RWPE1 (cell line): ENCODE measurements at regions not wholly inside any gene's neighbourhood (a gene's known extent, or its start where the extent isn't known, plus 50 kb on each side); places are given as distances from the start of the nearest gene placed in this dataset.

Experiments used
- CTCF ChIA-PET: fragments of 350-600 bp; sonication (Branson Sonifier 250); formaldehyde crosslinking; extraction: SDS; loops from one replicate; lab custom pipeline; 2021; lab: Yijun Ruan, JAX
- POLR2A ChIA-PET: fragments of 400-600 bp; formaldehyde crosslinking; extraction: SDS; loops from one replicate; lab custom pipeline; 2020; ENCODE audit warnings: antibody characterized with exemption; ENCODE audit not compliant: low non-redundant PET; lab: Yijun Ruan, JAX
- DNase-seq: peaks from one replicate; pipeline ENCODE4 v3.0.0; 2012; ENCODE audit warnings: low spot score
- H3K27ac ChIP-seq: fragments of 450-650 bp; 2 replicates; pipeline ENCODE4 v1.5.1; 2017
- CTCF ChIP-seq: fragments of 450-650 bp; conservative IDR thresholded peaks from 2 replicates; pipeline ENCODE4 v1.5.1; 2017; ENCODE audit warnings: low read depth, mild to moderate bottlenecking

GRCh38 chr2:59702026-59702425 lies 851.4 kb downstream of the BCL11A start:
- ChIA-PET POLR2A (no interaction called here), CTCF (no interaction called here)
- no peak for TF ChIP-seq CTCF
- DNase-seq, result no peak
- no peak overlapping the region for H3K27ac ChIP-seq

- H3K27ac ChIP-seq, result no peak overlapping the region
- CTCF ChIA-PET, result interaction anchor here (0.6 to 0.7 kb wide), 2 partner anchors 50 to 261 kb away, joined by 3 read pairs; no protein-coding TSS in a partner anchor
- DNase-seq, result no peak
- POLR2A ChIA-PET, result no interaction called here
- no peak for TF ChIP-seq CTCF
Observed at GRCh38 chr2:59701271-59701994, 852.0 kb downstream of the BCL11A start.

DNA sequence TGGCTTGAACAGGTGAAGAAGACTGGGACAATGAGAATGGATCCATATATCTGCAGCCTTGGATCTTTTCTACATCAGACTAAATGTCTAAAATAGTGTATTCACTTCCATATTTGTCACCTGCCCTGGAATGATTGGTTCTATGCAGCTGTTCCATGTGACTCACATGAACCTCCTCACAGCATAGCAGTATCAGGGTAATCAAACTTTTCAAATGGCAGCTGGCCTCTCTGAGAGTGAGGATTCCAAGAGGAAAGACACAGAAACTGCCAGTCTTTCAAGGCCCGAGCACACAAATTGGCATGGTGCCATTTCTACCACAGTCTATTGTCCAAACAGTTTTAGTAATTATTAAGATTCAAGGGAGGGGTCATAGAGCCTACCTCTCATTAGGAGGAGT lies 859.3 kb downstream of the BCL11A start:
- no peak for TF ChIP-seq CTCF
- ChIA-PET POLR2A (no interaction called here), CTCF (no interaction called here)
- no peak for DNase-seq
- H3K27ac ChIP-seq, result no peak overlapping the region

DNA sequence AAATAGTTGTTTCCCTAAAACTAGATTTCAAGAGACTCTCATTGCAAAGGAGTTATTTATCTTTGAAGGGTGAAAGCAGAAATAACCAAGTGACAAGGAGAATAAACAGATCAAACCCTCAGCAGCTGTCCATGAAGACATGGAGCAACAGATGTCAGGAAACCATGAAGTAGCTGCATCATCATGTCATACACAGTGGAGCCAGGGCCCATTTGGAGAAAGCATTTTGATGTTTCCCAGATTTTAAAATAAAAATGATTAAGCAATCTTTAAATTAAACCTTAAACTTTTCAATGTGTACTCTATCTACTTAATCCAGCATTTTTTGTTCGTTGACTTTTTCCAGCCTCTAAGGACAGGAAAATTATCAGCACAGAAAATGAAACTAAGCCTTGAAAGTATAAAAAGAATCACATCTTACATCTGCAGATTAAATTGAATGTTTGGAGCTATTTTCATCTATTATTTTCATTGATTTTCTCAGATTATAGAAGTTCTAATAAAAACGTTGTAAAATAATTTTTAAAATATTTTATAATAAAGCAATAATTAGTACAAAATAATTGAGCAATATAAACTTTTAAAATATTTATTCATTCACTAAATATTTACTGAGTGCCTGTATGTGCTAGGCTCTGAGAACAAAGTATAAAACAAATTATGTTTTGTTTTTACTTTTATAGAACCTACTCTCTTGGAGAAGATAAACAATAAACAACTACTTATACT lies 860.1 kb downstream of the BCL11A start:
- ChIA-PET POLR2A (no interaction called here), CTCF (interaction anchor here (0.6 kb wide), 1 partner anchor 1987 kb away, joined by 3 read pairs; no protein-coding TSS in a partner anchor)

GRCh38 chr2:59691518-59692190 lies 861.8 kb downstream of the BCL11A start:
- CTCF ChIA-PET, result no interaction called here
- DNase-seq, result no peak

More for the DNA sequence above, 860.1 kb downstream of the BCL11A start:
- DNase-seq, result no peak
- no peak for TF ChIP-seq CTCF
- H3K27ac ChIP-seq, result no peak overlapping the region

More at GRCh38 chr2:59691518-59692190, 861.8 kb downstream of the BCL11A start:
- TF ChIP-seq CTCF, result no peak
- POLR2A ChIA-PET, result no interaction called here
- H3K27ac ChIP-seq, result no peak overlapping the region
